Ishikawa (cell line): ENCODE measurements at regions not wholly inside any gene's neighbourhood (a gene's known extent, or its start where the extent isn't known, plus 50 kb on each side); places are given as distances from the start of the nearest gene placed in this dataset.

Experiments
- EP300 ChIP-seq: IDR thresholded peaks from 2 replicates; pipeline ENCODE4 v1.6.1; 2012; ENCODE audit warnings: borderline replicate concordance
- FOXM1 ChIP-seq: IDR thresholded peaks from 2 replicates; pipeline ENCODE4 v1.6.1; 2012; ENCODE audit warnings: low read depth, borderline replicate concordance
- RAD21 ChIP-seq: IDR thresholded peaks from 2 replicates; pipeline ENCODE4 v1.6.1; 2012; ENCODE audit warnings: low read depth
- TAF1 ChIP-seq: IDR thresholded peaks from 2 replicates; pipeline ENCODE4 v1.6.1; 2012; ENCODE audit warnings: low read depth, mild to moderate bottlenecking
- TCF12 ChIP-seq: IDR thresholded peaks from 2 replicates; pipeline ENCODE4 v1.6.1; 2012; ENCODE audit warnings: low read depth
- YY1 ChIP-seq: IDR thresholded peaks from 2 replicates; pipeline ENCODE4 v1.6.1; 2012; ENCODE audit warnings: low read depth
- ZBTB7A ChIP-seq: IDR thresholded peaks from 2 replicates; pipeline ENCODE4 v1.6.1; 2012; ENCODE audit warnings: low read depth
- TF ChIP-seq, protein P1 (sequence below): IDR thresholded peaks from 2 replicates; pipeline ENCODE4 v1.6.1; 2012
- TF ChIP-seq, protein P2 (sequence below): IDR thresholded peaks from 2 replicates; pipeline ENCODE4 v1.6.1; 2012
- TF ChIP-seq, protein P3 (sequence below): IDR thresholded peaks from 2 replicates; pipeline ENCODE4 v1.6.1; 2012; ENCODE audit warnings: low read depth, mild to moderate bottlenecking

DNA sequence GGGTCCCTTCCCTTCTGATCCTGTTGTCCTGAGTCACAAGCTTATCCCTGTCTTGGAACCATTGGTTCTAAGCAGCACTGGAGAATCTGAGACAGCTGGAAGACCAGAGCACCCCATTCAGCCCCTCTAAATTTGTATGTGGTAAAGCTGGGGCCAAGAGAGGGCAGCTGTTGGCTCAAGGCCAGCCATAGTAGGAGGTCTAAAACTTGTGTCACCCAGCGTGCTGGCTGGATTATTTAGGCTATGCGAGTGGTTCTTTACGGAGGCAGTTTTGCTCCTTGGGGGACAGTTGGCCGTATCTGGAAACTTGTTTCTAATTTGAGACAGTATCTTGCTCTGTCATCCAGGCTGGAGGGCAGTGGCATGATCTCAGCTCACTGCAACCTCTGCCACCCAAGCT is 69.6 kb upstream of the GSE1 start:
- TF ChIP-seq, protein P1, sequence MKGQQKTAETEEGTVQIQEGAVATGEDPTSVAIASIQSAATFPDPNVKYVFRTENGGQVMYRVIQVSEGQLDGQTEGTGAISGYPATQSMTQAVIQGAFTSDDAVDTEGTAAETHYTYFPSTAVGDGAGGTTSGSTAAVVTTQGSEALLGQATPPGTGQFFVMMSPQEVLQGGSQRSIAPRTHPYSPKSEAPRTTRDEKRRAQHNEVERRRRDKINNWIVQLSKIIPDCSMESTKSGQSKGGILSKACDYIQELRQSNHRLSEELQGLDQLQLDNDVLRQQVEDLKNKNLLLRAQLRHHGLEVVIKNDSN = no peak
- TF ChIP-seq ZBTB7A (no peak), TAF1 (no peak), TCF12 (no peak), RAD21 (no peak), YY1 (no peak), EP300 (no peak), FOXM1 (no peak)
- TF ChIP-seq, protein P2, sequence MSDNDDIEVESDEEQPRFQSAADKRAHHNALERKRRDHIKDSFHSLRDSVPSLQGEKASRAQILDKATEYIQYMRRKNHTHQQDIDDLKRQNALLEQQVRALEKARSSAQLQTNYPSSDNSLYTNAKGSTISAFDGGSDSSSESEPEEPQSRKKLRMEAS = no peak
- TF ChIP-seq, protein P3, sequence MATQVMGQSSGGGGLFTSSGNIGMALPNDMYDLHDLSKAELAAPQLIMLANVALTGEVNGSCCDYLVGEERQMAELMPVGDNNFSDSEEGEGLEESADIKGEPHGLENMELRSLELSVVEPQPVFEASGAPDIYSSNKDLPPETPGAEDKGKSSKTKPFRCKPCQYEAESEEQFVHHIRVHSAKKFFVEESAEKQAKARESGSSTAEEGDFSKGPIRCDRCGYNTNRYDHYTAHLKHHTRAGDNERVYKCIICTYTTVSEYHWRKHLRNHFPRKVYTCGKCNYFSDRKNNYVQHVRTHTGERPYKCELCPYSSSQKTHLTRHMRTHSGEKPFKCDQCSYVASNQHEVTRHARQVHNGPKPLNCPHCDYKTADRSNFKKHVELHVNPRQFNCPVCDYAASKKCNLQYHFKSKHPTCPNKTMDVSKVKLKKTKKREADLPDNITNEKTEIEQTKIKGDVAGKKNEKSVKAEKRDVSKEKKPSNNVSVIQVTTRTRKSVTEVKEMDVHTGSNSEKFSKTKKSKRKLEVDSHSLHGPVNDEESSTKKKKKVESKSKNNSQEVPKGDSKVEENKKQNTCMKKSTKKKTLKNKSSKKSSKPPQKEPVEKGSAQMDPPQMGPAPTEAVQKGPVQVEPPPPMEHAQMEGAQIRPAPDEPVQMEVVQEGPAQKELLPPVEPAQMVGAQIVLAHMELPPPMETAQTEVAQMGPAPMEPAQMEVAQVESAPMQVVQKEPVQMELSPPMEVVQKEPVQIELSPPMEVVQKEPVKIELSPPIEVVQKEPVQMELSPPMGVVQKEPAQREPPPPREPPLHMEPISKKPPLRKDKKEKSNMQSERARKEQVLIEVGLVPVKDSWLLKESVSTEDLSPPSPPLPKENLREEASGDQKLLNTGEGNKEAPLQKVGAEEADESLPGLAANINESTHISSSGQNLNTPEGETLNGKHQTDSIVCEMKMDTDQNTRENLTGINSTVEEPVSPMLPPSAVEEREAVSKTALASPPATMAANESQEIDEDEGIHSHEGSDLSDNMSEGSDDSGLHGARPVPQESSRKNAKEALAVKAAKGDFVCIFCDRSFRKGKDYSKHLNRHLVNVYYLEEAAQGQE = no peak
